Adrenal gland (tissue), 5 donors: ENCODE measurements at regions not wholly inside any gene's neighbourhood (a gene's known extent, or its start where the extent isn't known, plus 50 kb on each side); places are given as distances from the start of the nearest gene placed in this dataset.

Experiments used
- CTCF ChIP-seq, 6 experiments: fragments of 450-650 bp in 4 of 6; fragments of 200-600 bp in 2 of 6; sonication (generic) in 1 of 6; IDR thresholded peaks; 1 replicate in 5 of 6; 2 replicates in 1 of 6; pipeline versions ENCODE4 v1.5.1 to v1.8.0; 2016 to 2021; ENCODE audit warnings: antibody characterized with exemption in 6 of 6, mild to moderate bottlenecking in 2 of 6, moderate library complexity in 1 of 6
- POLR2A ChIP-seq, 2 donors: fragments of 450-650 bp; IDR thresholded peaks; one replicate each; pipeline ENCODE4 v1.6.1; 2017; ENCODE audit warnings: antibody characterized with exemption in 2 of 2, mild to moderate bottlenecking in 2 of 2, moderate library complexity in 1 of 2
- donor health status: DM: no; HTN: no; CAD: no.

- TF ChIP-seq CTCF (IDR thresholded peaks at IDR 0.05): no peak
- TF ChIP-seq POLR2A (IDR thresholded peaks at IDR 0.05): no peak
Observed at GRCh38 chr14:40909906-40910305, 696.8 kb upstream of the LRFN5 start.
